Body of pancreas (tissue), 4 donors: ENCODE measurements at regions not wholly inside any gene's neighbourhood (a gene's known extent, or its start where the extent isn't known, plus 50 kb on each side); places are given as distances from the start of the nearest gene placed in this dataset.

ENCODE experiments used
- POLR2A ChIP-seq, 3 donors: fragments of 450-650 bp; IDR thresholded peaks; one replicate each; pipeline ENCODE4 v1.6.1; 2016; ENCODE audit warnings: antibody characterized with exemption in 3 of 3, mild to moderate bottlenecking in 2 of 3
- TF ChIP-seq, protein P1 (sequence below), 7 experiments: fragments of 450-650 bp in 4 of 7; fragments of 200-600 bp in 3 of 7; sonication (generic) in 3 of 7; IDR thresholded peaks; one replicate each; pipeline ENCODE4 v1.5.1; 2016 to 2019; ENCODE audit warnings: antibody characterized with exemption in 7 of 7

DNA sequence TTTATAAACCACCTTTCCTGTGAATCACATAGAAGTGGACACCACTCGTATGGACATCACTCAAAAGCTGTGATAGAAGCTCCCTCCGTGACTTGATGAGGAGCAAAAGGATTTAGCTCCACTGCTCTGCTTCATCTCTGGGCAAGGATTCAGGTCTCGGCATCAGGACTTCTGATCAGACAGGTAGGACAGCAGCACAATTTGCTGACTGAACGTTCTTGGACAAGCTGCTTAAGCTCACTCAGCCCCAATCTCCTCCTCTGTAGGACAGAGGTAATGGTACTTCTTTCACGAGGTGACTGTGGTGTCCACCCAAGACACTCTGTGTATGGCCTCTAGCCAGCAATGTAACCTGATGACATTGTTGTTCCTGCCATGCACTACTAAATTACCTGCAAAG lies 122.6 kb upstream of the AJAP1 start:
- TF ChIP-seq, protein P1, sequence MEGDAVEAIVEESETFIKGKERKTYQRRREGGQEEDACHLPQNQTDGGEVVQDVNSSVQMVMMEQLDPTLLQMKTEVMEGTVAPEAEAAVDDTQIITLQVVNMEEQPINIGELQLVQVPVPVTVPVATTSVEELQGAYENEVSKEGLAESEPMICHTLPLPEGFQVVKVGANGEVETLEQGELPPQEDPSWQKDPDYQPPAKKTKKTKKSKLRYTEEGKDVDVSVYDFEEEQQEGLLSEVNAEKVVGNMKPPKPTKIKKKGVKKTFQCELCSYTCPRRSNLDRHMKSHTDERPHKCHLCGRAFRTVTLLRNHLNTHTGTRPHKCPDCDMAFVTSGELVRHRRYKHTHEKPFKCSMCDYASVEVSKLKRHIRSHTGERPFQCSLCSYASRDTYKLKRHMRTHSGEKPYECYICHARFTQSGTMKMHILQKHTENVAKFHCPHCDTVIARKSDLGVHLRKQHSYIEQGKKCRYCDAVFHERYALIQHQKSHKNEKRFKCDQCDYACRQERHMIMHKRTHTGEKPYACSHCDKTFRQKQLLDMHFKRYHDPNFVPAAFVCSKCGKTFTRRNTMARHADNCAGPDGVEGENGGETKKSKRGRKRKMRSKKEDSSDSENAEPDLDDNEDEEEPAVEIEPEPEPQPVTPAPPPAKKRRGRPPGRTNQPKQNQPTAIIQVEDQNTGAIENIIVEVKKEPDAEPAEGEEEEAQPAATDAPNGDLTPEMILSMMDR (IDR thresholded peaks at IDR 0.05): no peak
- TF ChIP-seq POLR2A (IDR thresholded peaks at IDR 0.05): no peak
